ACC112 (cell line): ENCODE measurements at regions not wholly inside any gene's neighbourhood (a gene's known extent, or its start where the extent isn't known, plus 50 kb on each side); places are given as distances from the start of the nearest gene placed in this dataset.
"Not testable (repeated sequence)": the region's sequence is repeated elsewhere in the genome, so short reads cannot be mapped to it uniquely, and the experiment has no call there.

ENCODE experiments used
- H2AFZ ChIP-seq: fragments of 200-600 bp; sonication (generic); one replicate; pipeline ENCODE4 v1.6.0; 2017; ENCODE audit warnings: antibody characterized with exemption, low read length; ENCODE audit not compliant: unreplicated experiment
- H3K27ac ChIP-seq: fragments of 200-600 bp; sonication (generic); 2 replicates; pipeline ENCODE4 v1.5.1; 2014; ENCODE audit warnings: low read depth, mild to moderate bottlenecking, antibody characterized with exemption, low read length, moderate library complexity
- H3K27me3 ChIP-seq: fragments of 200-600 bp; sonication (generic); 2 replicates; pipeline ENCODE4 v1.6.1; 2014; ENCODE audit warnings: mild to moderate bottlenecking, antibody characterized with exemption, low read length, moderate library complexity, mixed read lengths; ENCODE audit not compliant: insufficient read depth
- H3K36me3 ChIP-seq: fragments of 200-600 bp; sonication (generic); 2 replicates; pipeline ENCODE4 v1.6.1; 2016; ENCODE audit warnings: mild to moderate bottlenecking, antibody characterized with exemption, low read length, moderate library complexity, mixed read lengths; ENCODE audit not compliant: insufficient read depth
- H3K4me1 ChIP-seq: fragments of 200-600 bp; sonication (generic); one replicate; pipeline ENCODE4 v1.6.1; 2016; ENCODE audit warnings: low read length, mixed read lengths; ENCODE audit not compliant: insufficient read depth, unreplicated experiment, control insufficient read depth
- H3K4me3 ChIP-seq: fragments of 200-600 bp; sonication (generic); 2 replicates; pipeline ENCODE4 v1.5.1; 2014; ENCODE audit warnings: mild to moderate bottlenecking, low read depth, low read length
- H3K79me2 ChIP-seq: fragments of 200-600 bp; sonication (generic); one replicate; pipeline ENCODE4 v1.6.0; 2016; ENCODE audit warnings: low read length; ENCODE audit not compliant: control insufficient read depth, unreplicated experiment, insufficient read depth

DNA sequence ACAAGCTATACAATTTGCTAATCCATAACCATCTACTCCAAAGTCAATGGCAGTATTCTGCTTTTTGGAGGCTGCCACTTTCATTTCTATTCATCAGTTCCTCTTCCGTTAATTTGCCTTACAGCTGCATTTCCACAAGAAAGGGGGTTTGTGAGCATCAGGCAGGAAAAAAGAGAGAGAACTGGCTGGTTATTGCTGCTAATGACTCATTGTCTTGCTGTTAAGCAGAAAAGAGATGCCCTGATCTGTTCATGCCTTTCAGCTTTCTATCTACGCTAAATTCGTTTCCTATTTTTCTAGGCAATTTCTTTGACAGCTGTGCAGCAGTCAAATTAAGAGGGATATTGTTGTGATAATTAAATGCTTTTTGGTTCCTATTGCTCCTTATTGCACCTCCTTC lies 65.9 kb upstream of the GNAQ start:
- Histone ChIP-seq H3K4me3 (no peak overlapping the region), H3K27ac (no peak overlapping the region), H3K79me2 (no peaks in the 10 kb centered on the region), H2AFZ (no peak overlapping the region), H3K27me3 (peaks cover 37% of the 10 kb centered on the region), H3K4me1 (no peaks in the 10 kb centered on the region), H3K36me3 (no peaks in the 10 kb centered on the region)

DNA sequence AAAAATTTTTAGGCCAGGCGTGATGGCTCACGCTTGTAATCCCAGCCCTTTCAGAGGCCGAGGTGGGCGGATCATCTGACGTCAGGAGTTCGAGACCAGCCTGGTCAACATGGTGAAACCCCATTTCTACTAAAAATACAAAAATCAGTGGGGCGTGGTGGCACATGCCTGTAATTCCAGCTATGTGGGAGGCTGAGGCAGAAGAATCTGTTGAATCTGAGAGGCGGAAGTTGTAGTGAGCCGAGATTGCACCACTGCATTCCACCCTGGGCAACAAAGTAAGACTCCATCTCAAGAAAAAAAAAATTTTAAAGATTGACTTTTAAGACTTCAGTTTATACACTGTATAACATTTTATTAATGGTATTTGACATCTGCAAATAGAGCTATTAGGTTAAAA lies 60.1 kb upstream of the GNAQ start:
- no peak overlapping the region for H3K27ac ChIP-seq
- peaks cover 10% of the 10 kb centered on the region; the same call in 1 of the 2 replicates for H3K27me3 ChIP-seq
- H3K4me1 ChIP-seq: no peaks in the 10 kb centered on the region
- H3K36me3 ChIP-seq: no peaks in the 10 kb centered on the region
- no peak overlapping the region for H2AFZ ChIP-seq
- no peak overlapping the region for H3K4me3 ChIP-seq
- no peaks in the 10 kb centered on the region for H3K79me2 ChIP-seq

DNA sequence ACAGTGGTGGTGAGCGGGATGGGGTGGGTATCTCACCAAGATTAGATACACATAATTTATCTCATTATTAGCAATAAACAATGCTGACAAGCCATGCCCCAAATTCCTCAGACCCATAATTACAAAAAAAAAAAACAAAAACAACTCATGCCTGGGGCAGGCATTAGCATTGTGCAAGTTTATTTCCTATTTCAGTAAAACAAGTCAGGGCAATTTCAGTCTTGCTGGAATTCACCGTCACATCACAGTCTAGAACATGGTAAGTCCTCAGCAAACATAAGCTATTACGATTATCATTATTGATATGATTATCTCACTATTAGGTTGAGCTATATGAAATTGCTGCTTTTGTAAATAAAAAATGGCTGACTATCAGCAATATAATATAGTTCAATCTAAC lies 57.5 kb upstream of the GNAQ start:
- Histone ChIP-seq H3K27me3 (0 out of 2 replicates have a peak, but pooled peaks cover 6% of the 10 kb centered on the region), H2AFZ (no peak overlapping the region), H3K4me3 (no peak overlapping the region), H3K36me3 (no peaks in the 10 kb centered on the region), H3K27ac (no peak overlapping the region), H3K79me2 (no peaks in the 10 kb centered on the region), H3K4me1 (no peaks in the 10 kb centered on the region)

DNA sequence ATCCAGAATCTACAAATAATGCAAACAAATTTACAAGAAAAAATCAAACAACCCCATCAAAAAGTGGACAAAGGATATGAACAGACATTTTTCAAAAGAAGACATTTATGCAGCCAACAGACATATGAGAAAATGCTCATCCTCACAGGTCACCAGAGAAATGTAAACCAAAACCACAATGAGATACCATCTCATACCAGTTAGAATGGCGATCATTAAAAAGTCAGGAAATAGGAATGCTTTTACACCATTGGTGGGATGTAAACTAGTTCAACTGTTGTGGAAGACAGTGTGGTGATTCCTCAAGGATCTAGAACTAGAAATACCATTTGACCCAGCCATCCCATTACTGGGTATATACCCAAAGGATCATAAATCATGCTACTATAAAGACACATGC lies 56.6 kb upstream of the GNAQ start:
- H3K79me2 ChIP-seq, H3K27me3 ChIP-seq, H3K27ac ChIP-seq, H3K36me3 ChIP-seq, H3K4me3 ChIP-seq, H3K4me1 ChIP-seq, H2AFZ ChIP-seq: not testable (repeated sequence)
